ENCODE measurements at regions not wholly inside any gene's neighbourhood (a gene's known extent, or its start where the extent isn't known, plus 50 kb on each side); places are given as distances from the start of the nearest gene placed in this dataset.

GRCh38 chr18:78402440-78402839 is 577.2 kb upstream of the SALL3 start:
- TF ChIP-seq TOX (CRISPR knock-in tag; IDR thresholded peaks at IDR 0.05; ENCODE audit: borderline replicate concordance) = no peak
- TF ChIP-seq PATZ1 (CRISPR knock-in tag; IDR thresholded peaks at IDR 0.05; ENCODE audit: borderline replicate concordance) = no peak
- TF ChIP-seq ZC3H10 (CRISPR knock-in tag; IDR thresholded peaks at IDR 0.05) = no peak
- TF ChIP-seq, protein P1, sequence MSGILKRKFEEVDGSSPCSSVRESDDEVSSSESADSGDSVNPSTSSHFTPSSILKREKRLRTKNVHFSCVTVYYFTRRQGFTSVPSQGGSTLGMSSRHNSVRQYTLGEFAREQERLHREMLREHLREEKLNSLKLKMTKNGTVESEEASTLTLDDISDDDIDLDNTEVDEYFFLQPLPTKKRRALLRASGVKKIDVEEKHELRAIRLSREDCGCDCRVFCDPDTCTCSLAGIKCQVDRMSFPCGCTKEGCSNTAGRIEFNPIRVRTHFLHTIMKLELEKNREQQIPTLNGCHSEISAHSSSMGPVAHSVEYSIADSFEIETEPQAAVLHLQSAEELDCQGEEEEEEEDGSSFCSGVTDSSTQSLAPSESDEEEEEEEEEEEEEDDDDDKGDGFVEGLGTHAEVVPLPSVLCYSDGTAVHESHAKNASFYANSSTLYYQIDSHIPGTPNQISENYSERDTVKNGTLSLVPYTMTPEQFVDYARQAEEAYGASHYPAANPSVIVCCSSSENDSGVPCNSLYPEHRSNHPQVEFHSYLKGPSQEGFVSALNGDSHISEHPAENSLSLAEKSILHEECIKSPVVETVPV (CRISPR knock-in tag; IDR thresholded peaks at IDR 0.05) = no peak
- no peak for TF ChIP-seq ZFP30 (CRISPR knock-in tag; IDR thresholded peaks at IDR 0.05)
- TF ChIP-seq ARNTL (CRISPR knock-in tag; IDR thresholded peaks at IDR 0.05; ENCODE audit: borderline replicate concordance, low read depth) = no peak
- no peak for TF ChIP-seq BACH2 (CRISPR knock-in tag; IDR thresholded peaks at IDR 0.05; ENCODE audit: borderline replicate concordance)
